22Rv1 (cell line): ENCODE measurements at regions not wholly inside any gene's neighbourhood (a gene's known extent, or its start where the extent isn't known, plus 50 kb on each side); places are given as distances from the start of the nearest gene placed in this dataset.

ENCODE experiments used
- CTCF ChIP-seq: fragments of 450-650 bp; IDR thresholded peaks from 2 replicates; pipeline ENCODE4 v1.5.1; 2017; ENCODE audit warnings: mild to moderate bottlenecking
- ZFX ChIP-seq: fragments of 450-650 bp; IDR thresholded peaks from 2 replicates; pipeline ENCODE4 v1.6.1; 2017; ENCODE audit warnings: antibody characterized with exemption, borderline replicate concordance

DNA sequence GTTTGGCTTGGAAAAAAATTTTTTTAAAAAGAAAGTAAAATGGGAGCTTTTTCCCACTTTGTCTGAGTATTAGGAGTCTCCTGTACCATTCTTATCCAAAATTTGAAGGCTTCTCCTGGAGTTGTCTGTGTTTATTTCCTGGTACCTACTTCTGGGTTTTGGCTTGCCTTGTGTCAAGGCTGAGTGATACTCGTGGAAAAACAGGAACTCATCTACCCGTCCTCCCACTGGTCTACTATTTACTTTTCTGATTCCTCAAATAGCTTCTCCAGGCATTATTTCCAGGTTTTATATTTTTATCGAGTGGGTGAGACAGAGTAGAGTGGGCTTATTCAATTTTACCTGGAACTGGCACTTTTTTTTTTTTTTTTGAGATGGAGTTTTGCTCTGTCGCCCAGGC is 99.4 kb downstream of the RMI1 start:
- no peak for TF ChIP-seq CTCF
- TF ChIP-seq ZFX = no peak
